ENCODE measurements at regions not wholly inside any gene's neighbourhood (a gene's known extent, or its start where the extent isn't known, plus 50 kb on each side); places are given as distances from the start of the nearest gene placed in this dataset.

- no peak for TF ChIP-seq CTCF (IDR thresholded peaks at IDR 0.05)
- no peak for TF ChIP-seq RAD21 (IDR thresholded peaks at IDR 0.05; ENCODE audit: low read length)
- TF ChIP-seq RCOR1 (IDR thresholded peaks at IDR 0.05; ENCODE audit: low read length): no peak
- TF ChIP-seq GATA2 (CRISPR knock-in tag; IDR thresholded peaks at IDR 0.05): no peak
- no peak for TF ChIP-seq MAX (IDR thresholded peaks at IDR 0.05; ENCODE audit: low read depth)
- TF ChIP-seq TAF1 (IDR thresholded peaks at IDR 0.05; ENCODE audit: borderline replicate concordance, low read depth, low read length): no peak
- no peak for TF ChIP-seq EZH2phosphoT487 (IDR thresholded peaks at IDR 0.05; ENCODE audit: borderline replicate concordance, low read depth)
- no peak for TF ChIP-seq ELF1 (IDR thresholded peaks at IDR 0.05)
- TF ChIP-seq NFIC (IDR thresholded peaks at IDR 0.05; ENCODE audit: borderline replicate concordance): no peak
- TF ChIP-seq FOXJ3 (CRISPR knock-in tag; IDR thresholded peaks at IDR 0.05): no peak
Observed at GRCh38 chr20:60470366-60470765, 512.1 kb downstream of the CDH26 start.

Data from SK-N-SH (cell line).